Endodermal cell (in vitro differentiated cells): ENCODE measurements at regions not wholly inside any gene's neighbourhood (a gene's known extent, or its start where the extent isn't known, plus 50 kb on each side); places are given as distances from the start of the nearest gene placed in this dataset.

Experiments used
- DNase-seq: peaks from one replicate; pipeline ENCODE4 v3.0.0-alpha.2; 2017
- H3K27ac ChIP-seq: 2 replicates; pipeline ENCODE4 v1.5.1; 2013; ENCODE audit warnings: mild to moderate bottlenecking, low read depth, low read length, moderate library complexity
- H3K27me3 ChIP-seq: 2 replicates; pipeline ENCODE4 v1.6.1; 2013; ENCODE audit warnings: mild to moderate bottlenecking, low read length, moderate library complexity; ENCODE audit not compliant: insufficient read depth, control insufficient read depth, poor library complexity, severe bottlenecking
- H3K36me3 ChIP-seq: 2 replicates; pipeline ENCODE4 v1.7.0; 2013; ENCODE audit warnings: mild to moderate bottlenecking, low read length, moderate library complexity; ENCODE audit not compliant: control insufficient read depth, insufficient read depth
- H3K4me1 ChIP-seq: one replicate; pipeline ENCODE4 v1.7.0; 2013; ENCODE audit warnings: low read length; ENCODE audit not compliant: control insufficient read depth, insufficient read depth
- H3K4me3 ChIP-seq: 2 replicates; pipeline ENCODE4 v1.5.1; 2013; ENCODE audit warnings: mild to moderate bottlenecking, low read length, moderate library complexity
- H3K9ac ChIP-seq: 2 replicates; pipeline ENCODE4 v1.6.1; 2013; ENCODE audit warnings: mild to moderate bottlenecking, low read length, moderate library complexity; ENCODE audit not compliant: poor library complexity, severe bottlenecking; ENCODE audit errors: extremely low read depth
- H3K9me3 ChIP-seq: 2 replicates; pipeline ENCODE4 v1.6.1; 2013; ENCODE audit warnings: mild to moderate bottlenecking, low read length, moderate library complexity; ENCODE audit not compliant: control insufficient read depth
- H3K27ac Mint-ChIP-seq: 2 replicates; pipeline ENCODE4 v1.8.0; 2020; ENCODE audit warnings: mixed read lengths
- H3K27me3 Mint-ChIP-seq: 2 replicates; pipeline ENCODE4 v1.8.0; 2021; ENCODE audit warnings: mild to moderate bottlenecking, mixed read lengths; ENCODE audit not compliant: insufficient read depth
- H3K36me3 Mint-ChIP-seq: 2 replicates; pipeline ENCODE4 v1.8.0; 2020; ENCODE audit warnings: low read depth, mixed read lengths
- H3K4me1 Mint-ChIP-seq: 2 replicates; pipeline ENCODE4 v1.8.0; 2020; ENCODE audit warnings: mixed read lengths
- H3K4me3 Mint-ChIP-seq: 2 replicates; pipeline ENCODE4 v1.8.0; 2020; ENCODE audit warnings: mild to moderate bottlenecking, moderate library complexity, mixed read lengths
- H3K9me3 Mint-ChIP-seq: 2 replicates; pipeline ENCODE4 v1.8.0; 2020; ENCODE audit warnings: mild to moderate bottlenecking, mixed read lengths
- CTCF ChIP-seq: fragments of 200-600 bp; sonication (generic); conservative IDR thresholded peaks from 2 replicates; pipeline ENCODE4 v1.5.0; 2021; ENCODE audit warnings: antibody characterized with exemption, mild to moderate bottlenecking
- WGBS, 2 experiments: methylation state at CpG; one replicate each; pipeline versions ENCODE4 v1.1.5 to v1.1.7; 2013; ENCODE audit warnings: missing lambda C conversion rate in 2 of 2, mixed read lengths in 1 of 2; ENCODE audit not compliant: insufficient coverage in 1 of 2, insufficient read length in 1 of 2; 5-methylcytosine and 5-hydroxymethylcytosine counted together

DNA sequence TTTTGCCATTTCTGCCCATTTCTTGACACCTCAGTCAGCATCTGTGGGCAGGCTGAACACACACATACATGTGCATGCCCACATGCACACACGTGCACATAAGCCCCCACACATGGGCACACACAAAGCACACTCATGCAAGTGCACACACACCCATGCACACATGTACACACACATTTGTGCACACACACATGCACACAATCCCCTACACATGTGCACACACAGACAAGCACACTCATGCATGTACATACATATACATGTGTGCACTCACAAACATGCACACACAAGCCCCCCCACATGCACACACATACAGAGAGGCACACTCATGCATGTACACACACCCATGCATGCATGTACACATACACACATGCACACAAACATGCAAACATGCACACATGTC is 83.5 kb upstream of the ACTRT2 start:
- H3K4me1 Mint-ChIP-seq = no peaks in the 10 kb centered on the region
- Histone ChIP-seq H3K9ac (no peak overlapping the region), H3K36me3 (no peaks in the 10 kb centered on the region), H3K4me1 (no peaks in the 10 kb centered on the region), H3K4me3 (peak overlapping the region; percentile 47), H3K9me3 (peaks cover 65% of the 10 kb centered on the region), H3K27ac (no peak overlapping the region), H3K27me3 (no peaks in the 10 kb centered on the region)
- peaks cover 92% of the 10 kb centered on the region for H3K9me3 Mint-ChIP-seq
- H3K27ac Mint-ChIP-seq = no peak overlapping the region
- 16% methylated on average over 1 of the region's 1 CpG; no CpG with 5 or more reads in 1 of the 2 experiments for WGBS, 2 experiments
- H3K4me3 Mint-ChIP-seq = no peak overlapping the region
- H3K36me3 Mint-ChIP-seq = peaks cover 4% of the 10 kb centered on the region
- DNase-seq = no peak
- no peaks in the 10 kb centered on the region for H3K27me3 Mint-ChIP-seq
- no peak for TF ChIP-seq CTCF

DNA sequence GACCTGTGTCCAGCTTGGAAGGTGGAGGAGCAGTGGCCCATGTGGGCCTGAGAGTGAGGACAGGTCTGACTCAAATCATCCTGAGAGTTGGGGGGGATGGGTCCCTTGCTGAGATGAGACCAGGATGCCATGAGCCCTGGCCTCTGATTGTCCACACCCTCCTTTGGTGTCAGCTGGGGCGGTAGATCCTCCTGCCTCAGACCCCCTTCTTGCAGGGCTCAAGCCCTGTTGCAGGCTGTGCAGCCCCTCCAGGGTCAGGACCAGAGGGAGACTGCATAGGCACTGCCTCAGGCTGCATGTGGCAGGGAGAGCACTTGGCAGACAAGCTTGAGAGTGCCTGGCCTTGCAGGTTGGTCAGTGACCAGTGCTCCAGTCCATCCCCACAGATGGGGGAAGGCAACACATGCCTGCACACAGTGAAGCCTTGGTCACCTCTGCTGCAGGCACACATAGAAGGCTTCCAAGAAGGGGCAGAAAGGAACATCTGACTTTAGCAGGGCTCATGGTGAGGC is 82.2 kb upstream of the ACTRT2 start:
- Histone ChIP-seq H3K4me1 (no peaks in the 10 kb centered on the region), H3K9ac (no peak overlapping the region), H3K36me3 (no peaks in the 10 kb centered on the region), H3K4me3 (no peak overlapping the region), H3K27me3 (no peaks in the 10 kb centered on the region), H3K9me3 (peaks cover 78% of the 10 kb centered on the region), H3K27ac (no peak overlapping the region)
- H3K4me3 Mint-ChIP-seq = no peak overlapping the region
- H3K4me1 Mint-ChIP-seq = no peaks in the 10 kb centered on the region
- H3K27ac Mint-ChIP-seq = no peak overlapping the region
- 33 to 39% methylated on average over 1 of the region's 1 CpG for WGBS, 2 experiments
- H3K27me3 Mint-ChIP-seq = no peaks in the 10 kb centered on the region
- no peak for DNase-seq
- TF ChIP-seq CTCF = no peak
- H3K9me3 Mint-ChIP-seq = peaks cover 86% of the 10 kb centered on the region
- peaks cover 4% of the 10 kb centered on the region for H3K36me3 Mint-ChIP-seq

DNA sequence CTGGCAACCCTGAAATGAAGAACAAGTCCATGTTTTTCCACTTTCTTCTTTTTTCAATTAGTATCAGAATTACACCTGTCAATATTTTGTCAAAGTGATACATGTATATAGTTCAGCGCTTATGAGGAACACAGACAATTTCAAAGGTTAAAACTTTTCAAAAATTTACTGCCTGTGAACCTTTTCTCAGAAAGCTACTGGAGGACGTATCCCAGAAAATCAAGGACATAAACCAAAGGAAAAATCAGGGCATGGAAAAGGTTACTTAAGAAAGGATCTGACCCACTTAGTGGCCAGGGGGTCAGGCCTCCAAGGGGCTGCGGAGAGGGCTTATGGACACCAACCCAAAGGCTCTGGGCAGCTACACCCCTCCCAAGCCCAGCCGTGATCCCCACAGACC is 81.1 kb upstream of the ACTRT2 start:
- no peaks in the 10 kb centered on the region for H3K4me1 Mint-ChIP-seq
- Histone ChIP-seq H3K9me3 (peaks cover 84% of the 10 kb centered on the region), H3K27ac (no peak overlapping the region), H3K27me3 (no peaks in the 10 kb centered on the region), H3K4me3 (no peak overlapping the region), H3K4me1 (no peaks in the 10 kb centered on the region), H3K36me3 (no peaks in the 10 kb centered on the region), H3K9ac (no peak overlapping the region)
- no peak for TF ChIP-seq CTCF
- H3K27me3 Mint-ChIP-seq = no peaks in the 10 kb centered on the region
- H3K4me3 Mint-ChIP-seq = no peak overlapping the region
- 60 to 77% methylated on average over 3 to 4 of the region's 4 CpGs for WGBS, 2 experiments
- peaks cover 4% of the 10 kb centered on the region for H3K36me3 Mint-ChIP-seq
- peaks cover 80% of the 10 kb centered on the region for H3K9me3 Mint-ChIP-seq
- no peak overlapping the region for H3K27ac Mint-ChIP-seq
- DNase-seq = no peak
